Prostate gland (tissue), 2 donors: ENCODE measurements at regions not wholly inside any gene's neighbourhood (a gene's known extent, or its start where the extent isn't known, plus 50 kb on each side); places are given as distances from the start of the nearest gene placed in this dataset.

ENCODE experiments used
- DNase-seq: peaks from one replicate; pipeline ENCODE4 v3.0.0-alpha.2; 2019; ENCODE audit warnings: low spot score
- H3K27ac ChIP-seq, 2 donors: fragments of 200-600 bp; sonication (generic); 2 replicates each; pipeline ENCODE4 v1.5.1; 2017 to 2019
- H3K27me3 ChIP-seq: fragments of 200-600 bp; sonication (generic); replicated peaks from 2 replicates; pipeline ENCODE4 v1.5.1; 2019; ENCODE audit not compliant: insufficient read depth
- H3K36me3 ChIP-seq, 2 donors: fragments of 200-600 bp; sonication (generic); 1 replicate in 1 of 2; 2 replicates in 1 of 2; pipeline versions ENCODE4 v1.5.1 to v1.8.1; 2017 to 2019
- H3K4me1 ChIP-seq: fragments of 200-600 bp; sonication (generic); replicated peaks from 2 replicates; pipeline ENCODE4 v1.5.1; 2019
- H3K4me3 ChIP-seq, 2 donors: fragments of 200-600 bp; sonication (generic); 2 replicates each; pipeline ENCODE4 v1.5.1; 2017 to 2019
- H3K9me3 ChIP-seq: fragments of 200-600 bp; sonication (generic); 2 replicates; pipeline ENCODE4 v1.5.1; 2017
- POLR2A ChIP-seq: fragments of 450-650 bp; IDR thresholded peaks from one replicate; pipeline ENCODE4 v1.6.1; 2016; ENCODE audit warnings: antibody characterized with exemption, mild to moderate bottlenecking
- POLR2AphosphoS5 ChIP-seq: sonication (generic); formaldehyde crosslinking; IDR thresholded peaks from one replicate; pipeline ENCODE4 v1.6.1; 2017; ENCODE audit warnings: antibody characterized with exemption
- WGBS: methylation state at CpG from one replicate; pipeline ENCODE4 v1.1.5; 2018; 5-methylcytosine and 5-hydroxymethylcytosine counted together
- intact Hi-C: fragments of 100-400 bp; cut with DNase I; formaldehyde crosslinking; loops from one replicate; pipeline ENCODE4 v1.14.2; 2022
- TF ChIP-seq, protein P1 (sequence below), 4 experiments: fragments of 200-600 bp in 2 of 4; fragments of 450-650 bp in 2 of 4; sonication (generic) in 2 of 4; IDR thresholded peaks; 1 replicate in 3 of 4; 2 replicates in 1 of 4; pipeline ENCODE4 v1.5.1; 2016 to 2019; ENCODE audit warnings: antibody characterized with exemption in 4 of 4, mild to moderate bottlenecking in 2 of 4, moderate library complexity in 2 of 4

DNA sequence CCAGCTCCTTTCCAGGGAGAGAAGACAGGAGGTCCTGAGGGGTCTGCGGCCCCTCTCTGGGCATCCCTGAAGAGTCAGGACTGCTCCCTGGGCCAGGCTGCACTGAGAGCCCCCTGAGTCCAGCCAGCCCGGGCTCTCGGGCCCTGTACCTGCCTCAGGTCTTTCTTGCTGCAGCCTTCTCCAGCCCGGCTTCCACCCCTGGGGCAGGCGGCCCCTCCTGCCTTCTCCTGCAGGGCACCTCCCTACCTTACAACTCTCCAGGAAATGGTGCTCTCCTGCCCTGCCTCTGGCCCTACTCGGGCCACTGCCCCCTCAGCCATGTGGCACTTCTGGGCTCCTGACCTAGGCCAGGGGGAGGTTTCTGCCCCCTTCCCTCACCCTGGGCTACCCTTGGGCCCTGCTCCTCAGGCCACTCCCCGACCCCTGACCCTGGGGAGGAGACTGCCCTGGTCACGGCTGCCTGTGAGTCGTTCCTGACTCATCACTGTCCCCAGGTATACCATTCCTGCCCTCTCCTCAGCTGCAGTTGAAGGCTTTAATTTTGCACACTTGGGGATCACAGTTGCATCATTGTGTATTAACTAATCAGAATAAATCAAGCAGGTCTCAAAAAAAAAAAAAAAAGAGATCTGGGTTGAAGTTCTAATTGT is 251.1 kb downstream of the NXPE2 start:
- H3K9me3 ChIP-seq: no peaks in the 10 kb centered on the region
- intact Hi-C loops: no loop called here
- H3K27ac ChIP-seq: no peak overlapping the region
- no peak overlapping the region for H3K4me3 ChIP-seq
- TF ChIP-seq POLR2AphosphoS5 (no peak), POLR2A (no peak)
- TF ChIP-seq, protein P1, sequence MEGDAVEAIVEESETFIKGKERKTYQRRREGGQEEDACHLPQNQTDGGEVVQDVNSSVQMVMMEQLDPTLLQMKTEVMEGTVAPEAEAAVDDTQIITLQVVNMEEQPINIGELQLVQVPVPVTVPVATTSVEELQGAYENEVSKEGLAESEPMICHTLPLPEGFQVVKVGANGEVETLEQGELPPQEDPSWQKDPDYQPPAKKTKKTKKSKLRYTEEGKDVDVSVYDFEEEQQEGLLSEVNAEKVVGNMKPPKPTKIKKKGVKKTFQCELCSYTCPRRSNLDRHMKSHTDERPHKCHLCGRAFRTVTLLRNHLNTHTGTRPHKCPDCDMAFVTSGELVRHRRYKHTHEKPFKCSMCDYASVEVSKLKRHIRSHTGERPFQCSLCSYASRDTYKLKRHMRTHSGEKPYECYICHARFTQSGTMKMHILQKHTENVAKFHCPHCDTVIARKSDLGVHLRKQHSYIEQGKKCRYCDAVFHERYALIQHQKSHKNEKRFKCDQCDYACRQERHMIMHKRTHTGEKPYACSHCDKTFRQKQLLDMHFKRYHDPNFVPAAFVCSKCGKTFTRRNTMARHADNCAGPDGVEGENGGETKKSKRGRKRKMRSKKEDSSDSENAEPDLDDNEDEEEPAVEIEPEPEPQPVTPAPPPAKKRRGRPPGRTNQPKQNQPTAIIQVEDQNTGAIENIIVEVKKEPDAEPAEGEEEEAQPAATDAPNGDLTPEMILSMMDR (IDR thresholded peaks at IDR 0.05): no peak
- H3K27me3 ChIP-seq: no peaks in the 10 kb centered on the region
- no peak for DNase-seq
- H3K36me3 ChIP-seq: no peaks in the 10 kb centered on the region
- no peaks in the 10 kb centered on the region for H3K4me1 ChIP-seq
- 80% methylated on average over 9 of the region's 9 CpGs for WGBS

DNA sequence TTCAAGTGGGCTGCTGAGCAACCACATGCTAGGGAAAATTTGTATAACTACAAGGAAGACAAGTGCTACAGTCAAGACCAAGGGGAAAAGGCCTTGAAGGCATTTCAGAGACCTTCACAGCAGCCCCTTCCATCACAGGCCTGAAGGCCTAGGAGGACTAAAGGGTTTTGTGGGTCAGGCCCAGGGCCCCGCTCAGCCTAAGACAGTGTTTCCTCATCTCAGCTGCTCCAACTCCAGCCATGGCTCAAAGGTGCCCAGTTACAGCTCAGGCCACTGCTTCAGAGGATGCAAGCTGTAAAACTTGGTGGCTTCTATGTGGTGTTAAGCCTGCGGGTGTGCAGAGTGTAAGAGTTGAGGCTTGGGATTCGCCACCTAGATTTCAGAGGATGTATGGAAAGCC is 260.5 kb downstream of the NXPE2 start:
- no peak overlapping the region for H3K27ac ChIP-seq
- H3K27me3 ChIP-seq: no peaks in the 10 kb centered on the region
- no peaks in the 10 kb centered on the region for H3K9me3 ChIP-seq
- no peak overlapping the region for H3K4me3 ChIP-seq
- intact Hi-C loops: no loop called here
- TF ChIP-seq POLR2A (no peak), POLR2AphosphoS5 (no peak)
- TF ChIP-seq, protein P1 (IDR thresholded peaks at IDR 0.05): no peak
- no peak for DNase-seq
- 84% methylated on average over 3 of the region's 3 CpGs for WGBS
- no peaks in the 10 kb centered on the region for H3K4me1 ChIP-seq
- H3K36me3 ChIP-seq: no peaks in the 10 kb centered on the region

DNA sequence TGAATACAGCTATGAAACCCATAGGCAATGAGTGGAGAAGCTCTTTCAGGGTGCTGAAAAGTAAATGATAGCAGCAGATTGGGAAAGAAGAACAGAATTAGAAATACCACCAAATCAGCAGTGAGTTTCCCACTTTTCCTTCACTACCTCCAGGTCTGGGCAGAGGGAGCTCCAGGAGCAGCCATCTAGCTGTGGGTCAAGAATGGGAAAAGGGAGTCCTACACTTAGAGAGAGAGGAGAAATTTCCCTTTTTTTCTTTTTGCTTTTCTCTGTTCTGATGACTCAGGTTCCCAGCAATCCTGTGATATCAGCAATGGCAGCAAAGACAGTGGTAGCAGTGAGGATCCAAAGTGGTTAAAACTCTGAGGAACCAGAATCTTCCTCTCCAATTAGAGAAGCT is 263.9 kb downstream of the NXPE2 start:
- intact Hi-C loops: no loop called here
- no peak overlapping the region for H3K27ac ChIP-seq
- no peaks in the 10 kb centered on the region for H3K4me1 ChIP-seq
- no peaks in the 10 kb centered on the region for H3K36me3 ChIP-seq
- no peak for DNase-seq
- no peaks in the 10 kb centered on the region for H3K27me3 ChIP-seq
- no peaks in the 10 kb centered on the region for H3K9me3 ChIP-seq
- TF ChIP-seq POLR2AphosphoS5 (no peak), POLR2A (no peak)
- TF ChIP-seq, protein P1 (IDR thresholded peaks at IDR 0.05): no peak
- no peak overlapping the region for H3K4me3 ChIP-seq

DNA sequence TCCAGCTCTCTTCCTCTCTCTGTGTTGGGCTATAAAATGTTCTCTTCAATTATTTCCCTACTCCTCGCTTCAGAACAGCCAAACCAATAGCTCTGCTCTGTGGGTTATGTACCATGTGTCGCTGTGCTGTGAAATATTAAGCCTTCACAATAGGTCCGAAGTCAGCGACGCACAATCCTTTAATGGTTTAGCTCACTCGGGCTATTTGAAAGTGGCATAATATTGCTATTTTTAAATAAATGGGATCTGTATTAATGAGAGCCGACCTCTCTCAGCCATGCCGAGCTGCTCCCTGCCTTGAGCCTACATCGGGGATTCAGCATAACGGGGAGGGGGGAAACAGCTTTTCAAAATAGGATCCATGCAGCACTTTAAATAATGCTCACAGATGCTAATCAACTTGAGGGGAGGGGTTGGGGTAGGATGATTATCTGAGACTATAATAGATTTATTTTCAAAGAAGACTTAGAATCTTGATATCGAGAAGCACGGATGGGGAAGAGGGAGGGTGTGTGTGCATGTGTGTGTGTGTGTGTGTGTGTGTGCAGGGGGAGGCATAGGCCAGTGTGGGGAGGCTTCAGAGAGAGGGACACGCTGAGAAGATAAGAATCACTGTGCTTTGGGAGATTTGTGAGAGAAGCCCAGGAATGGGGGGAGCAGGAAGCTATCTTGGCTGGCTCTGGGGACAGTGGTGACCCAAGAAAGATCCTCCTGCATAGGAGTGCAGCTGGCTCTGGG is 271.5 kb downstream of the NXPE2 start:
- no peaks in the 10 kb centered on the region for H3K4me1 ChIP-seq
- no peak for TF ChIP-seq POLR2A
- no peak for TF ChIP-seq POLR2AphosphoS5
- TF ChIP-seq, protein P1 (IDR thresholded peaks at IDR 0.05): no peak
- no peak for DNase-seq
- no peak overlapping the region for H3K4me3 ChIP-seq
- intact Hi-C loops: no loop called here
- H3K36me3 ChIP-seq: no peaks in the 10 kb centered on the region
- no peaks in the 10 kb centered on the region for H3K27me3 ChIP-seq
- 82% methylated on average over 13 of the region's 13 CpGs for WGBS
- no peak overlapping the region for H3K27ac ChIP-seq
- H3K9me3 ChIP-seq: no peaks in the 10 kb centered on the region

DNA sequence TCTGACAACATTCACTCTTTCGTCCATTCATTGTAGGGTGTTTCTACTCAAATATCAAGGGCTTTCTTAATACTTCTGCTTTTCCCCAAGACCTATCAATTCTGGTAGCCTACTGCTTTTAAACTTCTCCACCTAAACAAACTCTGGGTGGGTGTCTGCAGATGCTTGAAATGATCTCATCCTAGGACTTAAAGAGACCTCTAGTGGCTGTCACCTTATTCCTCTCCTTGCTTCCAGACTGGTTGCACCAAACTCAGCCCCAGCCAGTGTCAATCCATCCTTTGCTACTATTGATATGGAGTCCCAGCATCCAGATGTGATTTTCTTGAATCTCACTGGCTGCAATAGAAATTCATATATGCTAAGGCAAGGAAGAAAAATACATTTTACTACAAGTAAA is 274.7 kb downstream of the NXPE2 start:
- Histone ChIP-seq H3K4me3 (no peak overlapping the region), H3K9me3 (no peaks in the 10 kb centered on the region), H3K36me3 (no peaks in the 10 kb centered on the region), H3K27me3 (no peaks in the 10 kb centered on the region), H3K27ac (no peak overlapping the region), H3K4me1 (no peaks in the 10 kb centered on the region)
- WGBS: 71% methylated on average over 1 of the region's 1 CpG
- no peak for DNase-seq
- intact Hi-C loops: no loop called here
- TF ChIP-seq POLR2A (no peak), POLR2AphosphoS5 (no peak)
- TF ChIP-seq, protein P1 (IDR thresholded peaks at IDR 0.05): no peak
